HG02642 (cell line): ENCODE measurements at regions not wholly inside any gene's neighbourhood (a gene's known extent, or its start where the extent isn't known, plus 50 kb on each side); places are given as distances from the start of the nearest gene placed in this dataset.
"Not testable (repeated sequence)": the region's sequence is repeated elsewhere in the genome, so short reads cannot be mapped to it uniquely, and the experiment has no call there.

Source experiments
- ATAC-seq: cut with Tn5 transposase; IDR thresholded peaks from one replicate; pipeline ENCODE4 v1.9.1; 2021; ENCODE audit warnings: mild to moderate bottlenecking; ENCODE audit not compliant: unreplicated experiment, poor library complexity

GRCh38 chr20:7146552-7147219 lies 379.2 kb downstream of the BMP2 start:
- ATAC-seq = no peak

GRCh38 chr20:7147220-7147601 lies 379.7 kb downstream of the BMP2 start:
- no peak for ATAC-seq

DNA sequence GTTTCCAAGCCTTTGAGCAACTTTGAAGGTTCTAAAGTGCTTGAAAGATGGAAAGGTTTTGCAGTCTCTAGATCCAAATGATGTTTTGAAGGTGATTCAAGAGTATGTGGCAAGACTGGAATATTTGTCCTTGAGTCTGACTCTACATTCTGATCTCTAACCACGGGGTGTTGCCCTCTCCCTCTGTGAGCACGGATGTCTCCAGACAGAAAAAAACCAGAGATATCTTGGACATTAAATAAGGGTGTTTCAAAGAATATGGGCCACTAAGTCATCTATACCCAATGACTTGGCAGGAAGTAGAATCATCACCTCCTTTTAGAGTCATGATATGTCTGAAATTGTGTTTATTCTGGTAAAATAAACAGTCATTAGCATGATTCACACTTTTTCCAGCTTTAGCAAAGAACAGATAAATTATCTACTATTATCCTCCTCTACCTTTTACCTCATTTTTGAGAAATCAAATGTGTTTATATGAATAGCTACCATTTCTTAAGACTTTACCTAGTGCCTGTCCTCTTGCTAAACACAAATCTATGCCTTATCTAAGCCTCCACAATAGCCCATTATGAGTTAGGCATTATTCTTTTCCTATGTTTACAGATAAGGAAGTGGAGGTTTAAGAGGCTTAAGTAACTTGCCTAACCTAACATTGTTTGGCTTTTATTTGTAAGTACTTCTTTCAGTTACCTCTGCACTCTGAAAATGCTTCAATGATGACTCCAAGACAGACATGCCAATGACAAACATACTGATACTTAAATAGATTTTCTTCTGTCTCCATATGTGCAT lies 384.4 kb downstream of the BMP2 start:
- no peak for ATAC-seq

DNA sequence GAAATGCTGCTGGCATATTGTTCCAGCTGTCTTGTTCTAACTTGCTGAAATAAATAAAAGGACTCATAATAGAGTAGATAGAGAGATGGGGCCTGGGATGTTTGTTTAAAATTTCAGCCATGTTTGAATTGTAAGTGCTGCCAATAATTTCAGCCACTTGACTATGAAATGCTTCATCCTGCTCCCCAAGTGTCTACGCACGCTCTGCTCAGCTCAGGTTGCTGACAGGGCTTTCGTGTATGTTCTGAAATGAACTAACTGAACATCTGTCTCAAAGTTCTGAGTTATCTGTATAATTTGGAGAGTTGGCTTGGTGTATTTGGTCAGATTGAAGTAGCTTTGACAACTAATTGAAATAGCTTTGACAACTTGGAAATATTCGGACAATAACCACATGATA lies 387.8 kb downstream of the BMP2 start:
- no peak for ATAC-seq

GRCh38 chr20:7155794-7156193 lies 388.3 kb downstream of the BMP2 start:
- ATAC-seq = no peak

- ATAC-seq = no peak
Observed at GRCh38 chr20:7159903-7160302, 392.4 kb downstream of the BMP2 start.

GRCh38 chr20:7161690-7162089 lies 394.2 kb downstream of the BMP2 start:
- ATAC-seq = no peak

- ATAC-seq = no peak
Observed at GRCh38 chr20:7171911-7172310, 404.4 kb downstream of the BMP2 start.

GRCh38 chr20:7174554-7174953 lies 407.1 kb downstream of the BMP2 start:
- no peak for ATAC-seq

- ATAC-seq = not testable (repeated sequence)
Observed at GRCh38 chr20:7175827-7176226, 408.3 kb downstream of the BMP2 start.

- ATAC-seq = no peak
Observed at GRCh38 chr20:7178004-7178403, 410.5 kb downstream of the BMP2 start.

DNA sequence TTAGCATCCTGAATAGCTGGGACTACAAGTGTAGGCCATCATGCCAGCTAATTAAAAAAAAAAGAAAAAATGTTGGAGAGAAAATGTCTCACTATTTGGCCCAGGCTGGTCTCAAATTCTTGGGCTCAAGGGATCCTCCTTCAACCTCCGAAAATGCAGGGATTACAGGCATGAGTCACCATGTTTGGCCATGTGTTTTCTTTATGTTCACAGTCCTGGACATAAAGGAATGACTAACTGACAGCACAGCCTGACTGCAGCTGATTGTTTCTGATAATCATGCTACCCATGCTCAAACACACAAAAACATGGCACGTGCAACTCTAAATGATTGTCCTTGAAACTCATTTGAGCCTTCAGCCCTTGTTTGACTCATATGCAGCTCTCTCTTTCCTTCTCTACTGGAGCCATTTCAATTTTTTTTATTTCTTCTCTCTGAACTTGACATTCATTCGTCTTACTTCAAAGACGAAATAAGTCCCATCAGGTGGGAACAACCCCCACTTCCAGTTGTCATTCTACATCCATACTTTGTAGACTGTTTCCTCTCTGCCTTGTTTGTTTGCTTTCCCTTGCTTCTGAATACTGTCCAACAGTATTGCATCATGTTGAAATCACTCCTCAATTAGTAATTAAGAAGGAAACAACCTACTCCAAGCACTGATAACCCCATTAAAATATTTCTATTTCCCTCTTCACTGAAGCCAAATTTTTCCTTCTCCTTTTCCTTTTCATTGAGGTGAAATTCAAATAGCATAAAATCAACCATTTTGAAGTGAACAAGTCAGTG lies 413.0 kb downstream of the BMP2 start:
- ATAC-seq = no peak

- no peak for ATAC-seq
Observed at GRCh38 chr20:7189231-7189630, 421.7 kb downstream of the BMP2 start.

DNA sequence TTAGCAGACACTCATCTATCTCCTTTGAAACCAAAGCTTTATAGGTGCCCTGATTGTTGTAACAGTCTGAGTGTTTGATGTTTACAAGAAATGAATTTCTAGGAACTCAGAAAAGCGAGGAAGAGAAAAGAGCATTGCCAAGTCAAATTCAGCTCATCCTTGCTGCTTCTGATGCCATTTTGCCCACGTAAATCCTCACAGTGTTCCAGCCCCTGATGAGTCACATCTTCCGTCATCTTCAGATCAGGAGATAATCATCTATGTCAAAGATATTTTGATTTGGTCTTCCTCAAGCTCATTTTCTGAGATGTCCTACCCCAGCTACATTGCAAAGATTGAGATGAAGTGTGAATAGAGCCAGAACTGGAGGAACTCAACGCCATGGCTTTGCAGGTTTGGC lies 426.2 kb downstream of the BMP2 start:
- no peak for ATAC-seq

GRCh38 chr20:7195704-7196103 lies 428.2 kb downstream of the BMP2 start:
- no peak for ATAC-seq

DNA sequence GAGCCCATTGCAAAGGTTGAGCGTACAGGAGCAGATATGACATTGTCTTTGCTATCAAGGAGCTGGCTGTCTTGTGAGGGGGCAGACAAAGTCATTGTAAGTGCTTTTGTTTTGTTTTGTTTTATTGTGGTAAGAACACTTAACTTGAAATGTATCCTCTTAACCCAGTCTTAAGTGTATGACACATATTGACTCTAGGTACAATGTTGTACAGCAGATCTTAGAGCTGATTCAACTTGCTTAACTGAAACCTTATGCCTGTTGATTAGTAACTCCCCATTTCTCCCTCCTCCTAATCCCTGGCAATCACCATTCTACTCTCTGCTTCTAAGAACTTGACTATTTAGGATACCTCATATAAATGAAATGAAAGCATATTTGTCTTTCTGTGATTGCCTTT lies 429.0 kb downstream of the BMP2 start:
- ATAC-seq = no peak

- no peak for ATAC-seq
Observed at GRCh38 chr20:7199861-7200260, 432.4 kb downstream of the BMP2 start.

GRCh38 chr20:7207186-7207798 lies 439.8 kb downstream of the BMP2 start:
- ATAC-seq = no peak

GRCh38 chr20:7210910-7211309 lies 443.4 kb downstream of the BMP2 start:
- no peak for ATAC-seq

GRCh38 chr20:7214081-7214740 lies 446.7 kb downstream of the BMP2 start:
- ATAC-seq = no peak
